Panc1 (cell line): ENCODE measurements at regions not wholly inside any gene's neighbourhood (a gene's known extent, or its start where the extent isn't known, plus 50 kb on each side); places are given as distances from the start of the nearest gene placed in this dataset.

Experiments
- ATAC-seq: fragments of 200-7000 bp; cut with Tn5 transposase; 2 replicates; pipeline ENCODE4 v1.9.1; 2020; ENCODE audit warnings: mild to moderate bottlenecking, moderate library complexity
- BruUV-seq: library from RNA; stranded (reverse); fragments of 400-500 nt; replicated peaks from 2 replicates; lab custom pipeline; 2021; lab: Mats Ljungman, UMichigan
- CTCF ChIA-PET: fragments of 300-600 bp; sonication (Branson Sonifier 250); formaldehyde crosslinking; loops from one replicate; lab custom pipeline; 2022; ENCODE audit warnings: antibody characterized with exemption; lab: Charles Lee
- POLR2A ChIA-PET: fragments of 300-600 bp; sonication (Branson Sonifier 250); formaldehyde crosslinking; loops from one replicate; lab custom pipeline; 2022; ENCODE audit warnings: antibody characterized with exemption; lab: Charles Lee
- DNase-seq: peaks from one replicate; pipeline ENCODE4 v3.0.0-alpha.2; 2010; ENCODE audit warnings: low read depth, low spot score
- H3K27ac ChIP-seq: 2 replicates; pipeline ENCODE4 v1.5.1; 2011; ENCODE audit warnings: mild to moderate bottlenecking, low read length, inconsistent platforms
- H3K27me3 ChIP-seq: fragments of 200-500 bp; sonication (Bioruptor generic); 2 replicates; pipeline ENCODE4 v1.6.0; 2014; ENCODE audit warnings: low read length, inconsistent platforms; ENCODE audit not compliant: control insufficient read depth, insufficient read depth
- H3K36me3 ChIP-seq: fragments of 200-500 bp; sonication (Bioruptor generic); 2 replicates; pipeline ENCODE4 v1.5.1; 2014; ENCODE audit warnings: inconsistent platforms, mild to moderate bottlenecking, low read length, moderate library complexity; ENCODE audit not compliant: control insufficient read depth, insufficient read depth
- H3K4me1 ChIP-seq: 2 replicates; pipeline ENCODE4 v1.5.1; 2011; ENCODE audit warnings: inconsistent platforms, mild to moderate bottlenecking, low read length, moderate library complexity; ENCODE audit not compliant: control insufficient read depth, insufficient read depth
- H3K4me3 ChIP-seq, 2 experiments: 2 replicates each; pipeline ENCODE4 v1.5.1; 2011 to 2012; ENCODE audit warnings: low read depth in 2 of 2, low read length in 2 of 2, mild to moderate bottlenecking in 2 of 2, inconsistent platforms in 1 of 2, moderate library complexity in 1 of 2
- H3K9me3 ChIP-seq: fragments of 200-500 bp; sonication (Bioruptor generic); 2 replicates; pipeline ENCODE4 v1.5.1; 2014; ENCODE audit warnings: low read depth, mild to moderate bottlenecking, inconsistent platforms, low read length, moderate library complexity; ENCODE audit not compliant: control insufficient read depth, insufficient read depth
- POLR2AphosphoS5 ChIP-seq: IDR thresholded peaks from 2 replicates; pipeline ENCODE4 v1.6.1; 2012; ENCODE audit warnings: mild to moderate bottlenecking, low read depth, low read length, moderate library complexity
- in situ Hi-C: cut with HindIII; loops from 2 replicates; pipeline ENCODE4 v1.10.0; 2016; ENCODE audit warnings: low sequenced_read_pairs, low pct_unique_long_range_greater_than_20kb
- intact Hi-C: fragments of 100-400 bp; cut with micrococcal nuclease; formaldehyde crosslinking; loops from one replicate; pipeline ENCODE4 v1.10.0; 2022; ENCODE audit not compliant: unreplicated experiment
- TF ChIP-seq, protein P1 (sequence below): fragments of 450-650 bp; IDR thresholded peaks from 2 replicates; pipeline ENCODE4 v1.5.1; 2017; ENCODE audit warnings: mild to moderate bottlenecking
- TF ChIP-seq, protein P2 (sequence below), 2 experiments: IDR thresholded peaks; 2 replicates each; pipeline ENCODE4 v1.6.1; 2011 to 2012; ENCODE audit warnings: low read depth in 2 of 2, control low read depth in 1 of 2, low read length in 1 of 2, mild to moderate bottlenecking in 1 of 2, moderate library complexity in 1 of 2; ENCODE audit not compliant: insufficient read depth in 1 of 2

DNA sequence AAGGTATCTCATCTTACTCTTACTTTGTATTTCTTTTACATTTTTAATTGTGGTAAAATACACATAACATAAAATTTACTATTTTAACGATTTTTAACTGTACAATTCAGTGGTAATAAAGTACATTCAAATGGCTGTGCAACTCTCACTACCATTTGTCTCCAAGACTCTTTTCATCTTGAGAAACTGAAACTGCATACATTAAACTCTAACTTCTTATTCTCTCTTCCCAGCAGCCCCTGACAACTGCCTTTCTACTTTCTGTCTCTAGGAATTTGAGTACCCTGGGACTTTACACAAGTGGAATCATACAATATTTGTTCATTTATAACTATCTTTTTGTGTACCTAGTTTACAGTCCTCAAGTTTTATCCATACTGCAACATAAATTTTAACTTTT is 725.8 kb upstream of the KIRREL3 start:
- H3K27ac ChIP-seq = no peak overlapping the region
- ATAC-seq (no peak), DNase-seq (no peak)
- no peaks in the 10 kb centered on the region for H3K27me3 ChIP-seq
- H3K9me3 ChIP-seq = no peaks in the 10 kb centered on the region
- H3K4me1 ChIP-seq = no peaks in the 10 kb centered on the region
- ChIA-PET CTCF (no interaction called here), POLR2A (no interaction called here)
- in situ Hi-C loops (no loop called here), intact Hi-C loops (no loop called here)
- TF ChIP-seq, protein P1, sequence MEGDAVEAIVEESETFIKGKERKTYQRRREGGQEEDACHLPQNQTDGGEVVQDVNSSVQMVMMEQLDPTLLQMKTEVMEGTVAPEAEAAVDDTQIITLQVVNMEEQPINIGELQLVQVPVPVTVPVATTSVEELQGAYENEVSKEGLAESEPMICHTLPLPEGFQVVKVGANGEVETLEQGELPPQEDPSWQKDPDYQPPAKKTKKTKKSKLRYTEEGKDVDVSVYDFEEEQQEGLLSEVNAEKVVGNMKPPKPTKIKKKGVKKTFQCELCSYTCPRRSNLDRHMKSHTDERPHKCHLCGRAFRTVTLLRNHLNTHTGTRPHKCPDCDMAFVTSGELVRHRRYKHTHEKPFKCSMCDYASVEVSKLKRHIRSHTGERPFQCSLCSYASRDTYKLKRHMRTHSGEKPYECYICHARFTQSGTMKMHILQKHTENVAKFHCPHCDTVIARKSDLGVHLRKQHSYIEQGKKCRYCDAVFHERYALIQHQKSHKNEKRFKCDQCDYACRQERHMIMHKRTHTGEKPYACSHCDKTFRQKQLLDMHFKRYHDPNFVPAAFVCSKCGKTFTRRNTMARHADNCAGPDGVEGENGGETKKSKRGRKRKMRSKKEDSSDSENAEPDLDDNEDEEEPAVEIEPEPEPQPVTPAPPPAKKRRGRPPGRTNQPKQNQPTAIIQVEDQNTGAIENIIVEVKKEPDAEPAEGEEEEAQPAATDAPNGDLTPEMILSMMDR = no peak
- no peaks in the 10 kb centered on the region for H3K36me3 ChIP-seq
- no peak overlapping the region for H3K4me3 ChIP-seq
- no TSS peak for BruUV-seq

DNA sequence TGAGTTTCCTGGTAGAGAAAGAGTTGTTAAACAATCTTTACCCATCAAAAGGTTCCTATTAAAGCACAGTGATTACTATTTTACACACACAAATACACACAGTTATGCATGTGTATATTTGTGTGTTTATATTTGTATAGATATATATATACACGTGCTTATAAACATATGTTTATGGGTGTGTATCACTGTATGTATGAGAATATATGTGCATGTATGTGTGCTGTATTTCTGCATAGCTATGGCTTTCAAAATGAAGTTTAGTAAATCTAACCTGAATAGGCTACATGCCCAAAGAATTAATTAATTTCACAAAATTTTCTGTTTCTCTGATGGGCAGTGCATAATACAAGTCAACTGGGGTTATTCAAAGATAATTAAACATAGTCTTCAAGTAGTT is 723.1 kb upstream of the KIRREL3 start:
- BruUV-seq = no TSS peak
- in situ Hi-C loops = no loop called here
- Histone ChIP-seq H3K36me3 (no peaks in the 10 kb centered on the region), H3K27ac (no peak overlapping the region), H3K4me3 (no peak overlapping the region), H3K27me3 (no peaks in the 10 kb centered on the region), H3K9me3 (peaks cover 3% of the 10 kb centered on the region; the same call in 1 of the 2 replicates), H3K4me1 (no peaks in the 10 kb centered on the region)
- no peak for DNase-seq
- TF ChIP-seq, protein P2, sequence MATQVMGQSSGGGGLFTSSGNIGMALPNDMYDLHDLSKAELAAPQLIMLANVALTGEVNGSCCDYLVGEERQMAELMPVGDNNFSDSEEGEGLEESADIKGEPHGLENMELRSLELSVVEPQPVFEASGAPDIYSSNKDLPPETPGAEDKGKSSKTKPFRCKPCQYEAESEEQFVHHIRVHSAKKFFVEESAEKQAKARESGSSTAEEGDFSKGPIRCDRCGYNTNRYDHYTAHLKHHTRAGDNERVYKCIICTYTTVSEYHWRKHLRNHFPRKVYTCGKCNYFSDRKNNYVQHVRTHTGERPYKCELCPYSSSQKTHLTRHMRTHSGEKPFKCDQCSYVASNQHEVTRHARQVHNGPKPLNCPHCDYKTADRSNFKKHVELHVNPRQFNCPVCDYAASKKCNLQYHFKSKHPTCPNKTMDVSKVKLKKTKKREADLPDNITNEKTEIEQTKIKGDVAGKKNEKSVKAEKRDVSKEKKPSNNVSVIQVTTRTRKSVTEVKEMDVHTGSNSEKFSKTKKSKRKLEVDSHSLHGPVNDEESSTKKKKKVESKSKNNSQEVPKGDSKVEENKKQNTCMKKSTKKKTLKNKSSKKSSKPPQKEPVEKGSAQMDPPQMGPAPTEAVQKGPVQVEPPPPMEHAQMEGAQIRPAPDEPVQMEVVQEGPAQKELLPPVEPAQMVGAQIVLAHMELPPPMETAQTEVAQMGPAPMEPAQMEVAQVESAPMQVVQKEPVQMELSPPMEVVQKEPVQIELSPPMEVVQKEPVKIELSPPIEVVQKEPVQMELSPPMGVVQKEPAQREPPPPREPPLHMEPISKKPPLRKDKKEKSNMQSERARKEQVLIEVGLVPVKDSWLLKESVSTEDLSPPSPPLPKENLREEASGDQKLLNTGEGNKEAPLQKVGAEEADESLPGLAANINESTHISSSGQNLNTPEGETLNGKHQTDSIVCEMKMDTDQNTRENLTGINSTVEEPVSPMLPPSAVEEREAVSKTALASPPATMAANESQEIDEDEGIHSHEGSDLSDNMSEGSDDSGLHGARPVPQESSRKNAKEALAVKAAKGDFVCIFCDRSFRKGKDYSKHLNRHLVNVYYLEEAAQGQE (IDR thresholded peaks at IDR 0.05; ENCODE audit: insufficient read depth in 1 of 2, low read depth in 2 of 2, low read length in 1 of 2) = no peak
- TF ChIP-seq, protein P1 = no peak
- no peak for TF ChIP-seq POLR2AphosphoS5
- intact Hi-C loops = no loop called here
- ChIA-PET CTCF (no interaction called here), POLR2A (no interaction called here)
- ATAC-seq = no peak

DNA sequence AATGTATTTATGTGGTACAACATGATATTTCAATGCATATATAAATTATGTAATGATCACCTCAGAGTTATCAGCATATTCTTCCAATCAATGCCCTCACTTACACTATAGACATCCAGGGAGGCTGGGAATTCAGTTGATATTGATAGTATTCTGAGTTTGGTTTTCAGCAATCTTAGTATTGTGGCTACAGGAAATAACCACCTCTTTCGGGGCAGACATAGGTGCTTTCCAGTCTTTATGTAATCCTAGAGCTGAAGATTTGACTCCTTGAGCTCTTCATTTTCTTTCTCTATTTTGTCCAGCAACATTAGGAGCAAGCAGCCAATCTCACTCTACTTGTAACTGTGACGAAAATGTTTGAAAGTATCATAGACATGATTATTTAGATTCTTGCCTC is 712.7 kb upstream of the KIRREL3 start:
- in situ Hi-C loops (no loop called here), intact Hi-C loops (no loop called here)
- DNase-seq (no peak), ATAC-seq (no peak)
- Histone ChIP-seq H3K36me3 (no peaks in the 10 kb centered on the region), H3K27me3 (no peaks in the 10 kb centered on the region), H3K27ac (no peak overlapping the region), H3K9me3 (peaks cover 5% of the 10 kb centered on the region; the same call in 1 of the 2 replicates), H3K4me3 (no peak overlapping the region), H3K4me1 (no peaks in the 10 kb centered on the region)
- BruUV-seq = no TSS peak
- TF ChIP-seq, protein P2 (IDR thresholded peaks at IDR 0.05; ENCODE audit: insufficient read depth in 1 of 2, low read depth in 2 of 2, low read length in 1 of 2) = no peak
- TF ChIP-seq, protein P1 = no peak
- CTCF ChIA-PET = no interaction called here
- POLR2A ChIA-PET = no interaction called here
